Smooth muscle cell (in vitro differentiated cells): ENCODE measurements at regions not wholly inside any gene's neighbourhood (a gene's known extent, or its start where the extent isn't known, plus 50 kb on each side); places are given as distances from the start of the nearest gene placed in this dataset.
"Not testable (repeated sequence)": the region's sequence is repeated elsewhere in the genome, so short reads cannot be mapped to it uniquely, and the experiment has no call there.

ENCODE experiments used
- DNase-seq: peaks from one replicate; lab custom pipeline; 2025; ENCODE audit not compliant: unreplicated experiment; lab: John Stamatoyannopoulos, UW
- H2AFZ ChIP-seq: fragments of 200-600 bp; sonication (generic); 2 replicates; pipeline ENCODE4 v1.6.0; 2016; ENCODE audit warnings: antibody characterized with exemption, low read depth, mild to moderate bottlenecking
- H3F3A ChIP-seq: fragments of 200-600 bp; sonication (generic); 2 replicates; pipeline ENCODE4 v1.6.0; 2017; ENCODE audit warnings: antibody characterized with exemption, low read depth
- H3K27ac ChIP-seq: fragments of 200-600 bp; sonication (generic); 2 replicates; pipeline ENCODE4 v1.5.1; 2016; ENCODE audit warnings: low read depth, mild to moderate bottlenecking
- H3K27me3 ChIP-seq: fragments of 200-600 bp; sonication (generic); 2 replicates; pipeline ENCODE4 v1.6.1; 2016; ENCODE audit warnings: low read depth, mild to moderate bottlenecking
- H3K36me3 ChIP-seq: fragments of 200-600 bp; sonication (generic); 2 replicates; pipeline ENCODE4 v1.5.1; 2016; ENCODE audit warnings: low read depth
- H3K4me1 ChIP-seq: fragments of 200-600 bp; sonication (generic); 2 replicates; pipeline ENCODE4 v1.5.1; 2016; ENCODE audit warnings: low read depth
- H3K4me2 ChIP-seq: fragments of 200-600 bp; sonication (generic); 2 replicates; pipeline ENCODE4 v1.6.0; 2016; ENCODE audit warnings: mild to moderate bottlenecking
- H3K4me3 ChIP-seq: fragments of 200-600 bp; sonication (generic); 2 replicates; pipeline ENCODE4 v1.5.1; 2016; ENCODE audit warnings: mild to moderate bottlenecking
- H3K79me2 ChIP-seq: fragments of 200-600 bp; sonication (generic); 2 replicates; pipeline ENCODE4 v1.6.0; 2016; ENCODE audit warnings: low read depth, mild to moderate bottlenecking
- H3K9ac ChIP-seq: fragments of 200-600 bp; sonication (generic); 2 replicates; pipeline ENCODE4 v1.6.0; 2016; ENCODE audit warnings: low read depth
- H3K9me3 ChIP-seq: fragments of 200-600 bp; sonication (generic); replicated peaks from 2 replicates; pipeline ENCODE4 v1.5.1; 2016; ENCODE audit warnings: low read depth
- H4K20me1 ChIP-seq: fragments of 200-600 bp; sonication (generic); 2 replicates; pipeline ENCODE4 v1.6.0; 2016; ENCODE audit warnings: low read depth
- CTCF ChIP-seq: fragments of 200-600 bp; sonication (generic); IDR thresholded peaks from 2 replicates; pipeline ENCODE4 v1.5.1; 2017; ENCODE audit warnings: borderline replicate concordance, mild to moderate bottlenecking, antibody characterized with exemption; ENCODE audit not compliant: insufficient read depth, poor library complexity, severe bottlenecking
- WGBS: methylation state at CpG from one replicate; pipeline ENCODE4 v1.1.7; 2016; ENCODE audit warnings: low lambda C conversion rate; 5-methylcytosine and 5-hydroxymethylcytosine counted together

GRCh38 chr2:83879127-83879526 lies 580.0 kb downstream of the SUCLG1 start:
- H3K4me3 ChIP-seq: no peak overlapping the region
- no peaks in the 10 kb centered on the region for H4K20me1 ChIP-seq
- no peak overlapping the region for H3K9ac ChIP-seq
- H3K36me3 ChIP-seq: no peaks in the 10 kb centered on the region
- H3F3A ChIP-seq: no peaks in the 10 kb centered on the region
- DNase-seq: no peak
- no peak overlapping the region for H2AFZ ChIP-seq
- no peaks in the 10 kb centered on the region for H3K79me2 ChIP-seq
- no peak overlapping the region for H3K27ac ChIP-seq
- TF ChIP-seq CTCF: no peak
- H3K4me2 ChIP-seq: no peak overlapping the region
- no peaks in the 10 kb centered on the region for H3K4me1 ChIP-seq
- 98% methylated on average over 20 of the region's 20 CpGs for WGBS
- H3K9me3 ChIP-seq: no peaks in the 10 kb centered on the region
- H3K27me3 ChIP-seq: no peaks in the 10 kb centered on the region

GRCh38 chr2:83877261-83877660 lies 581.8 kb downstream of the SUCLG1 start:
- H3K9me3 ChIP-seq, H3K79me2 ChIP-seq, H3K9ac ChIP-seq, H2AFZ ChIP-seq, H3K27ac ChIP-seq, H3K4me1 ChIP-seq, H3K4me2 ChIP-seq, DNase-seq, H3F3A ChIP-seq, H4K20me1 ChIP-seq, H3K4me3 ChIP-seq, H3K36me3 ChIP-seq, H3K27me3 ChIP-seq: not testable (repeated sequence)
- WGBS: 93% methylated on average over 17 of the region's 17 CpGs

- no peaks in the 10 kb centered on the region for H3K4me1 ChIP-seq
- no peaks in the 10 kb centered on the region for H3K27me3 ChIP-seq
- H3K36me3 ChIP-seq: no peaks in the 10 kb centered on the region
- 92% methylated on average over 14 of the region's 14 CpGs for WGBS
- H3K4me2 ChIP-seq: no peak overlapping the region
- no peaks in the 10 kb centered on the region for H4K20me1 ChIP-seq
- no peaks in the 10 kb centered on the region for H3K9me3 ChIP-seq
- no peak for TF ChIP-seq CTCF
- no peak overlapping the region for H2AFZ ChIP-seq
- H3K79me2 ChIP-seq: no peaks in the 10 kb centered on the region
- no peak overlapping the region for H3K27ac ChIP-seq
- no peaks in the 10 kb centered on the region for H3F3A ChIP-seq
- H3K4me3 ChIP-seq: no peak overlapping the region
- no peak overlapping the region for H3K9ac ChIP-seq
- no peak for DNase-seq
These were observed 584.2 kb downstream of the SUCLG1 start for GRCh38 chr2:83874712-83875430.

GRCh38 chr2:83874066-83874465 lies 585.0 kb downstream of the SUCLG1 start:
- Histone ChIP-seq H3K27me3 (no peaks in the 10 kb centered on the region), H2AFZ (no peak overlapping the region), H3K79me2 (no peaks in the 10 kb centered on the region), H3K36me3 (no peaks in the 10 kb centered on the region), H4K20me1 (no peaks in the 10 kb centered on the region), H3K4me3 (no peak overlapping the region), H3F3A (no peaks in the 10 kb centered on the region), H3K9me3 (no peaks in the 10 kb centered on the region), H3K27ac (no peak overlapping the region), H3K4me1 (no peaks in the 10 kb centered on the region), H3K9ac (no peak overlapping the region), H3K4me2 (no peak overlapping the region)
- TF ChIP-seq CTCF: no peak
- 97% methylated on average over 19 of the region's 19 CpGs for WGBS
- no peak for DNase-seq
